ENCODE measurements at regions not wholly inside any gene's neighbourhood (a gene's known extent, or its start where the extent isn't known, plus 50 kb on each side); places are given as distances from the start of the nearest gene placed in this dataset.

- TF ChIP-seq PRDM15 (CRISPR knock-in tag; IDR thresholded peaks at IDR 0.05), result no peak
Observed at GRCh38 chr3:188949996-188950395, 221.8 kb upstream of the TPRG1 start (continued).

- peaks cover 4% of the 10 kb centered on the region; the same call in 1 of the 2 replicates for H3K27me3 Mint-ChIP-seq (ENCODE audit: low read depth)
- no peak overlapping the region for H3K4me3 Mint-ChIP-seq
- H3K4me1 Mint-ChIP-seq, result peaks cover 24% of the 10 kb centered on the region
- H3K9me3 Mint-ChIP-seq, result no peaks in the 10 kb centered on the region
- TF ChIP-seq IRF1 (CRISPR knock-in tag; IDR thresholded peaks at IDR 0.05) (no peak), ZNF416 (CRISPR knock-in tag; IDR thresholded peaks at IDR 0.05) (no peak), ZNF396 (CRISPR knock-in tag; IDR thresholded peaks at IDR 0.05; ENCODE audit: borderline replicate concordance) (no peak), NFYB (CRISPR knock-in tag; conservative IDR thresholded peaks at IDR 0.05; ENCODE audit: low read depth) (no peak), ELF4 (CRISPR knock-in tag; IDR thresholded peaks at IDR 0.05; ENCODE audit: low read depth) (no peak), ATF1 (CRISPR knock-in tag; IDR thresholded peaks at IDR 0.05) (no peak), MYBL2 (CRISPR knock-in tag; IDR thresholded peaks at IDR 0.05) (no peak), ZNF138 (CRISPR knock-in tag; conservative IDR thresholded peaks at IDR 0.05) (no peak), NR3C1 (CRISPR knock-in tag; conservative IDR thresholded peaks at IDR 0.05; ENCODE audit: low read depth) (no peak), FOXK1 (CRISPR knock-in tag; IDR thresholded peaks at IDR 0.05) (no peak), SMAD3 (CRISPR knock-in tag; IDR thresholded peaks at IDR 0.05; ENCODE audit: borderline replicate concordance) (no peak), ERG (CRISPR knock-in tag; IDR thresholded peaks at IDR 0.05) (no peak), NFATC4 (CRISPR knock-in tag; IDR thresholded peaks at IDR 0.05) (no peak), ZNF512 (CRISPR knock-in tag; IDR thresholded peaks at IDR 0.05; ENCODE audit: borderline replicate concordance) (no peak), CBFB (CRISPR knock-in tag; IDR thresholded peaks at IDR 0.05; ENCODE audit: low read depth) (no peak)
- TF ChIP-seq, protein P1, sequence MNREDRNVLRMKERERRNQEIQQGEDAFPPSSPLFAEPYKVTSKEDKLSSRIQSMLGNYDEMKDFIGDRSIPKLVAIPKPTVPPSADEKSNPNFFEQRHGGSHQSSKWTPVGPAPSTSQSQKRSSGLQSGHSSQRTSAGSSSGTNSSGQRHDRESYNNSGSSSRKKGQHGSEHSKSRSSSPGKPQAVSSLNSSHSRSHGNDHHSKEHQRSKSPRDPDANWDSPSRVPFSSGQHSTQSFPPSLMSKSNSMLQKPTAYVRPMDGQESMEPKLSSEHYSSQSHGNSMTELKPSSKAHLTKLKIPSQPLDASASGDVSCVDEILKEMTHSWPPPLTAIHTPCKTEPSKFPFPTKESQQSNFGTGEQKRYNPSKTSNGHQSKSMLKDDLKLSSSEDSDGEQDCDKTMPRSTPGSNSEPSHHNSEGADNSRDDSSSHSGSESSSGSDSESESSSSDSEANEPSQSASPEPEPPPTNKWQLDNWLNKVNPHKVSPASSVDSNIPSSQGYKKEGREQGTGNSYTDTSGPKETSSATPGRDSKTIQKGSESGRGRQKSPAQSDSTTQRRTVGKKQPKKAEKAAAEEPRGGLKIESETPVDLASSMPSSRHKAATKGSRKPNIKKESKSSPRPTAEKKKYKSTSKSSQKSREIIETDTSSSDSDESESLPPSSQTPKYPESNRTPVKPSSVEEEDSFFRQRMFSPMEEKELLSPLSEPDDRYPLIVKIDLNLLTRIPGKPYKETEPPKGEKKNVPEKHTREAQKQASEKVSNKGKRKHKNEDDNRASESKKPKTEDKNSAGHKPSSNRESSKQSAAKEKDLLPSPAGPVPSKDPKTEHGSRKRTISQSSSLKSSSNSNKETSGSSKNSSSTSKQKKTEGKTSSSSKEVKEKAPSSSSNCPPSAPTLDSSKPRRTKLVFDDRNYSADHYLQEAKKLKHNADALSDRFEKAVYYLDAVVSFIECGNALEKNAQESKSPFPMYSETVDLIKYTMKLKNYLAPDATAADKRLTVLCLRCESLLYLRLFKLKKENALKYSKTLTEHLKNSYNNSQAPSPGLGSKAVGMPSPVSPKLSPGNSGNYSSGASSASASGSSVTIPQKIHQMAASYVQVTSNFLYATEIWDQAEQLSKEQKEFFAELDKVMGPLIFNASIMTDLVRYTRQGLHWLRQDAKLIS (CRISPR knock-in tag; IDR thresholded peaks at IDR 0.05; ENCODE audit: borderline replicate concordance), result no peak
- TF ChIP-seq, protein P2, sequence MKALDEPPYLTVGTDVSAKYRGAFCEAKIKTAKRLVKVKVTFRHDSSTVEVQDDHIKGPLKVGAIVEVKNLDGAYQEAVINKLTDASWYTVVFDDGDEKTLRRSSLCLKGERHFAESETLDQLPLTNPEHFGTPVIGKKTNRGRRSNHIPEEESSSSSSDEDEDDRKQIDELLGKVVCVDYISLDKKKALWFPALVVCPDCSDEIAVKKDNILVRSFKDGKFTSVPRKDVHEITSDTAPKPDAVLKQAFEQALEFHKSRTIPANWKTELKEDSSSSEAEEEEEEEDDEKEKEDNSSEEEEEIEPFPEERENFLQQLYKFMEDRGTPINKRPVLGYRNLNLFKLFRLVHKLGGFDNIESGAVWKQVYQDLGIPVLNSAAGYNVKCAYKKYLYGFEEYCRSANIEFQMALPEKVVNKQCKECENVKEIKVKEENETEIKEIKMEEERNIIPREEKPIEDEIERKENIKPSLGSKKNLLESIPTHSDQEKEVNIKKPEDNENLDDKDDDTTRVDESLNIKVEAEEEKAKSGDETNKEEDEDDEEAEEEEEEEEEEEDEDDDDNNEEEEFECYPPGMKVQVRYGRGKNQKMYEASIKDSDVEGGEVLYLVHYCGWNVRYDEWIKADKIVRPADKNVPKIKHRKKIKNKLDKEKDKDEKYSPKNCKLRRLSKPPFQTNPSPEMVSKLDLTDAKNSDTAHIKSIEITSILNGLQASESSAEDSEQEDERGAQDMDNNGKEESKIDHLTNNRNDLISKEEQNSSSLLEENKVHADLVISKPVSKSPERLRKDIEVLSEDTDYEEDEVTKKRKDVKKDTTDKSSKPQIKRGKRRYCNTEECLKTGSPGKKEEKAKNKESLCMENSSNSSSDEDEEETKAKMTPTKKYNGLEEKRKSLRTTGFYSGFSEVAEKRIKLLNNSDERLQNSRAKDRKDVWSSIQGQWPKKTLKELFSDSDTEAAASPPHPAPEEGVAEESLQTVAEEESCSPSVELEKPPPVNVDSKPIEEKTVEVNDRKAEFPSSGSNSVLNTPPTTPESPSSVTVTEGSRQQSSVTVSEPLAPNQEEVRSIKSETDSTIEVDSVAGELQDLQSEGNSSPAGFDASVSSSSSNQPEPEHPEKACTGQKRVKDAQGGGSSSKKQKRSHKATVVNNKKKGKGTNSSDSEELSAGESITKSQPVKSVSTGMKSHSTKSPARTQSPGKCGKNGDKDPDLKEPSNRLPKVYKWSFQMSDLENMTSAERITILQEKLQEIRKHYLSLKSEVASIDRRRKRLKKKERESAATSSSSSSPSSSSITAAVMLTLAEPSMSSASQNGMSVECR (CRISPR knock-in tag; IDR thresholded peaks at IDR 0.05; ENCODE audit: borderline replicate concordance), result no peak
- H3K36me3 Mint-ChIP-seq, result no peaks in the 10 kb centered on the region
- ChIA-PET CTCF (interaction anchor here (0.6 kb wide), 1 partner anchor 1206 kb away, joined by 3 read pairs; the partner anchor contains the start of gene BCL6), POLR2A (no interaction called here)
- H3K27ac Mint-ChIP-seq, result no peak overlapping the region
- ATAC-seq (no peak), DNase-seq (ENCODE audit: low spot score) (no peak)
Observed at GRCh38 chr3:188950832-188951489, 220.8 kb upstream of the TPRG1 start.

All from WTC11 (cell line).